ENCODE measurements at regions not wholly inside any gene's neighbourhood (a gene's known extent, or its start where the extent isn't known, plus 50 kb on each side); places are given as distances from the start of the nearest gene placed in this dataset.

- H3K27ac ChIP-seq (ENCODE audit: low read length in 2 of 2): no peak overlapping the region
- H3K79me2 ChIP-seq (ENCODE audit: control insufficient read depth, insufficient read depth, low read length): no peaks in the 10 kb centered on the region
- no peaks in the 10 kb centered on the region for H3K36me3 ChIP-seq (replicated peaks in 1 of 2; ENCODE audit: control extremely low read depth in 1 of 2, control insufficient read depth in 1 of 2, extremely low read depth in 1 of 2, insufficient read depth in 2 of 2, low read length in 1 of 2)
- no peak overlapping the region for H3K4me3 Mint-ChIP-seq
- 76% methylated on average over 2 of the region's 6 CpGs for WGBS (ENCODE audit: insufficient coverage)
- no peaks in the 10 kb centered on the region for H3K4me1 Mint-ChIP-seq
- DNase-seq (no peak), ATAC-seq (ENCODE audit: low read depth) (no peak)
- intact Hi-C loops (cut with micrococcal nuclease): no loop called here
- no peaks in the 10 kb centered on the region for H3K27me3 Mint-ChIP-seq
- H3K9ac ChIP-seq (ENCODE audit: low read length): no peak overlapping the region
- ChIA-PET CTCF (no interaction called here), POLR2A (no interaction called here)
- H2AFZ ChIP-seq (ENCODE audit: insufficient read depth, low read depth, low read length, poor library complexity, severe bottlenecking): no peak overlapping the region
- H3K4me2 ChIP-seq (replicated peaks; ENCODE audit: low read depth, low read length, poor library complexity, severe bottlenecking): no peak overlapping the region
- no peaks in the 10 kb centered on the region for H4K20me1 ChIP-seq (ENCODE audit: control insufficient read depth, insufficient read depth, low read length, poor library complexity, severe bottlenecking)
- peaks cover 0 to 1% (median 0%) of the 10 kb centered on the region in 3 donors for H3K9me3 ChIP-seq (ENCODE audit: control extremely low read depth in 1 of 3, control insufficient read depth in 2 of 3, insufficient read depth in 1 of 3, low read length in 2 of 3)
- no peaks in the 10 kb centered on the region for H3K4me1 ChIP-seq (ENCODE audit: control insufficient read depth in 2 of 2, insufficient read depth in 2 of 2, low read length in 2 of 2)
- no peaks in the 10 kb centered on the region for H3K27me3 ChIP-seq (replicated peaks in 1 of 4; ENCODE audit: control extremely low read depth in 1 of 4, control insufficient read depth in 3 of 4, insufficient read depth in 4 of 4, low read length in 3 of 4)
- no peak overlapping the region for H3K4me3 ChIP-seq (ENCODE audit: control extremely low read depth in 1 of 5, extremely low read depth in 1 of 5, insufficient read depth in 1 of 5, low read depth in 2 of 5, low read length in 4 of 5)
- TF ChIP-seq EZH2 (IDR thresholded peaks at IDR 0.05; ENCODE audit: borderline replicate concordance, insufficient read depth, low read depth, low read length, poor library complexity, severe bottlenecking): no peak
- TF ChIP-seq, protein P1, sequence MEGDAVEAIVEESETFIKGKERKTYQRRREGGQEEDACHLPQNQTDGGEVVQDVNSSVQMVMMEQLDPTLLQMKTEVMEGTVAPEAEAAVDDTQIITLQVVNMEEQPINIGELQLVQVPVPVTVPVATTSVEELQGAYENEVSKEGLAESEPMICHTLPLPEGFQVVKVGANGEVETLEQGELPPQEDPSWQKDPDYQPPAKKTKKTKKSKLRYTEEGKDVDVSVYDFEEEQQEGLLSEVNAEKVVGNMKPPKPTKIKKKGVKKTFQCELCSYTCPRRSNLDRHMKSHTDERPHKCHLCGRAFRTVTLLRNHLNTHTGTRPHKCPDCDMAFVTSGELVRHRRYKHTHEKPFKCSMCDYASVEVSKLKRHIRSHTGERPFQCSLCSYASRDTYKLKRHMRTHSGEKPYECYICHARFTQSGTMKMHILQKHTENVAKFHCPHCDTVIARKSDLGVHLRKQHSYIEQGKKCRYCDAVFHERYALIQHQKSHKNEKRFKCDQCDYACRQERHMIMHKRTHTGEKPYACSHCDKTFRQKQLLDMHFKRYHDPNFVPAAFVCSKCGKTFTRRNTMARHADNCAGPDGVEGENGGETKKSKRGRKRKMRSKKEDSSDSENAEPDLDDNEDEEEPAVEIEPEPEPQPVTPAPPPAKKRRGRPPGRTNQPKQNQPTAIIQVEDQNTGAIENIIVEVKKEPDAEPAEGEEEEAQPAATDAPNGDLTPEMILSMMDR (IDR thresholded peaks at IDR 0.05): no peak
- peaks cover 3% of the 10 kb centered on the region for H3K9me3 Mint-ChIP-seq (ENCODE audit: insufficient read depth)
- no peak overlapping the region for H3K27ac Mint-ChIP-seq
Observed at GRCh38 chr12:72869024-72869423, 596.9 kb downstream of the TRHDE start.

- no peaks in the 10 kb centered on the region for H3K27me3 Mint-ChIP-seq
- Histone ChIP-seq H3K4me3 (ENCODE audit: control extremely low read depth in 1 of 5, extremely low read depth in 1 of 5, insufficient read depth in 1 of 5, low read depth in 2 of 5, low read length in 4 of 5) (no peak overlapping the region), H3K4me1 (ENCODE audit: control insufficient read depth in 2 of 2, insufficient read depth in 2 of 2, low read length in 2 of 2) (no peaks in the 10 kb centered on the region), H3K79me2 (ENCODE audit: control insufficient read depth, insufficient read depth, low read length) (no peaks in the 10 kb centered on the region), H3K27ac (ENCODE audit: low read length in 2 of 2) (no peak overlapping the region), H3K36me3 (replicated peaks in 1 of 2; ENCODE audit: control extremely low read depth in 1 of 2, control insufficient read depth in 1 of 2, extremely low read depth in 1 of 2, insufficient read depth in 2 of 2, low read length in 1 of 2) (no peaks in the 10 kb centered on the region), H2AFZ (ENCODE audit: insufficient read depth, low read depth, low read length, poor library complexity, severe bottlenecking) (no peak overlapping the region), H3K9me3 (ENCODE audit: control extremely low read depth in 1 of 3, control insufficient read depth in 2 of 3, insufficient read depth in 1 of 3, low read length in 2 of 3) (peaks cover 0 to 8% (median 3%) of the 10 kb centered on the region in 3 donors), H4K20me1 (ENCODE audit: control insufficient read depth, insufficient read depth, low read length, poor library complexity, severe bottlenecking) (no peaks in the 10 kb centered on the region), H3K27me3 (replicated peaks in 1 of 4; ENCODE audit: control extremely low read depth in 1 of 4, control insufficient read depth in 3 of 4, insufficient read depth in 4 of 4, low read length in 3 of 4) (no peaks in the 10 kb centered on the region), H3K9ac (ENCODE audit: low read length) (no peak overlapping the region), H3K4me2 (replicated peaks; ENCODE audit: low read depth, low read length, poor library complexity, severe bottlenecking) (no peak overlapping the region)
- peaks cover 4% of the 10 kb centered on the region for H3K9me3 Mint-ChIP-seq (ENCODE audit: insufficient read depth)
- DNase-seq (no peak), ATAC-seq (ENCODE audit: low read depth) (no peak)
- intact Hi-C loops (cut with micrococcal nuclease): no loop called here
- ChIA-PET POLR2A (no interaction called here), CTCF (no interaction called here)
- WGBS (ENCODE audit: insufficient coverage): 100% methylated on average over 2 of the region's 5 CpGs
- no peak overlapping the region for H3K4me3 Mint-ChIP-seq
- TF ChIP-seq EZH2 (IDR thresholded peaks at IDR 0.05; ENCODE audit: borderline replicate concordance, insufficient read depth, low read depth, low read length, poor library complexity, severe bottlenecking): no peak
- TF ChIP-seq, protein P1 (IDR thresholded peaks at IDR 0.05): no peak
- H3K4me1 Mint-ChIP-seq: no peaks in the 10 kb centered on the region
- no peak overlapping the region for H3K27ac Mint-ChIP-seq
Observed at GRCh38 chr12:72872238-72872887, 600.2 kb downstream of the TRHDE start.

Measured in B cell (primary cell).